ENCODE measurements at regions not wholly inside any gene's neighbourhood (a gene's known extent, or its start where the extent isn't known, plus 50 kb on each side); places are given as distances from the start of the nearest gene placed in this dataset.

- TF ChIP-seq, protein P1, sequence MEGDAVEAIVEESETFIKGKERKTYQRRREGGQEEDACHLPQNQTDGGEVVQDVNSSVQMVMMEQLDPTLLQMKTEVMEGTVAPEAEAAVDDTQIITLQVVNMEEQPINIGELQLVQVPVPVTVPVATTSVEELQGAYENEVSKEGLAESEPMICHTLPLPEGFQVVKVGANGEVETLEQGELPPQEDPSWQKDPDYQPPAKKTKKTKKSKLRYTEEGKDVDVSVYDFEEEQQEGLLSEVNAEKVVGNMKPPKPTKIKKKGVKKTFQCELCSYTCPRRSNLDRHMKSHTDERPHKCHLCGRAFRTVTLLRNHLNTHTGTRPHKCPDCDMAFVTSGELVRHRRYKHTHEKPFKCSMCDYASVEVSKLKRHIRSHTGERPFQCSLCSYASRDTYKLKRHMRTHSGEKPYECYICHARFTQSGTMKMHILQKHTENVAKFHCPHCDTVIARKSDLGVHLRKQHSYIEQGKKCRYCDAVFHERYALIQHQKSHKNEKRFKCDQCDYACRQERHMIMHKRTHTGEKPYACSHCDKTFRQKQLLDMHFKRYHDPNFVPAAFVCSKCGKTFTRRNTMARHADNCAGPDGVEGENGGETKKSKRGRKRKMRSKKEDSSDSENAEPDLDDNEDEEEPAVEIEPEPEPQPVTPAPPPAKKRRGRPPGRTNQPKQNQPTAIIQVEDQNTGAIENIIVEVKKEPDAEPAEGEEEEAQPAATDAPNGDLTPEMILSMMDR (IDR thresholded peaks at IDR 0.05; ENCODE audit: low read length), result no peak
- no peak for TF ChIP-seq EZH2 (IDR thresholded peaks at IDR 0.05; ENCODE audit: borderline replicate concordance, low read length)
Observed at GRCh38 chr13:86121881-86122280, 322.7 kb upstream of the SLITRK6 start.
